ENCODE measurements at regions not wholly inside any gene's neighbourhood (a gene's known extent, or its start where the extent isn't known, plus 50 kb on each side); places are given as distances from the start of the nearest gene placed in this dataset.

- TF ChIP-seq CTCF (IDR thresholded peaks at IDR 0.05) (no peak), POLR2A (IDR thresholded peaks at IDR 0.05) (no peak), EP300 (IDR thresholded peaks at IDR 0.05) (no peak)
These were observed 163.6 kb downstream of the FBXO8 start for GRCh38 chr4:174119830-174120229.
